ENCODE measurements at regions not wholly inside any gene's neighbourhood (a gene's known extent, or its start where the extent isn't known, plus 50 kb on each side); places are given as distances from the start of the nearest gene placed in this dataset.

DNA sequence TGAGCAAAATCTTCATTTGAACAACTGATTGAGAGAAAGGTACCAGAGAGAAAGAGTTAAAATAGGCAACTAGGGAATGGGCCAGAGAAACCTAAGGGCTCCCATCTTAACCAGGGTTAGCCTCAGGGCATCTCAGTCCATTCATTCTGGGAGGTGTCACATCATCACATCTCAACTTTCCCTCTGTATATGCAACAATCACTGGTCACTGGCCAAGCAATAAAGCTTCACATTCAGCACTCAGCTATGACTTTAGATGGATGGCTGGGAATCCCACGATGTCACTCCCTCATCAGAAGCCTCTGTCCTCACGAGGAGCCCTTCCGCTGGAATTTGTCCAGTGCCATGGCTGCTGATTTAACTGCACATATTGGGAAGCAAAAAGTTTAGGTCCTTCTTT lies 172.1 kb upstream of the MGMT start (continued):
- TF ChIP-seq ZNF83 (CRISPR knock-in tag; IDR thresholded peaks at IDR 0.05; ENCODE audit: borderline replicate concordance) (no peak), RFXANK (CRISPR knock-in tag; IDR thresholded peaks at IDR 0.05) (no peak), LCORL (IDR thresholded peaks at IDR 0.05) (no peak), LCORL (CRISPR knock-in tag; IDR thresholded peaks at IDR 0.05) (no peak)

DNA sequence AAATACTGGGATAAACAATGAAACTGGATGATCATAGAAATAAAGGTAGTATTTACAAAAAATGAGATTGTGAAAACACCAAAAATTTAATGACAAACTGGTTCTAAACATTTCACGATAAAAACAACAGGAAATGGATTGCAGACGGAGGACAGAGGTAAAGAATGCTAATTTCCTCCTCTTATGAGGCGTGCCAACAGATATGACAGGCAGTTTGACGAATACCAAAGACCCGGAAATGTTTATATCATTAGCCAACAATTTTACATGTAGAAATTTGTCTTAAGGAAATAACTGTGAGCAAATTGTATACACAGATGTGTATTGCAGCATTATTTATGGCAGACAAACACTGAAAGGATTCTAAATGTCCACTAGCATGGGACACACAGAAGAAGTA lies 162.0 kb upstream of the MGMT start:
- no peak overlapping the region for H3K4me2 ChIP-seq (ENCODE audit: low read depth, low read length)
- DNase-seq (ENCODE audit: low spot score) = no peak
- WGBS (ENCODE audit: low lambda C conversion rate) = 2% methylated on average over 5 of the region's 5 CpGs
- TF ChIP-seq ZNF235 (CRISPR knock-in tag; IDR thresholded peaks at IDR 0.05; ENCODE audit: borderline replicate concordance) (no peak), ZNF7 (CRISPR knock-in tag; IDR thresholded peaks at IDR 0.05) (no peak), ZBTB7B (CRISPR knock-in tag; IDR thresholded peaks at IDR 0.05) (no peak), GABPB1 (CRISPR knock-in tag; IDR thresholded peaks at IDR 0.05) (no peak), ZNF160 (CRISPR knock-in tag; IDR thresholded peaks at IDR 0.05) (no peak), ZNF709 (CRISPR knock-in tag; IDR thresholded peaks at IDR 0.05) (no peak), HNRNPUL1 (IDR thresholded peaks at IDR 0.05; ENCODE audit: low read depth, low read length) (no peak)
- TF ChIP-seq, protein P1, sequence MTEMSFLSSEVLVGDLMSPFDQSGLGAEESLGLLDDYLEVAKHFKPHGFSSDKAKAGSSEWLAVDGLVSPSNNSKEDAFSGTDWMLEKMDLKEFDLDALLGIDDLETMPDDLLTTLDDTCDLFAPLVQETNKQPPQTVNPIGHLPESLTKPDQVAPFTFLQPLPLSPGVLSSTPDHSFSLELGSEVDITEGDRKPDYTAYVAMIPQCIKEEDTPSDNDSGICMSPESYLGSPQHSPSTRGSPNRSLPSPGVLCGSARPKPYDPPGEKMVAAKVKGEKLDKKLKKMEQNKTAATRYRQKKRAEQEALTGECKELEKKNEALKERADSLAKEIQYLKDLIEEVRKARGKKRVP (CRISPR knock-in tag; IDR thresholded peaks at IDR 0.05) = no peak
- TF ChIP-seq, protein P2, sequence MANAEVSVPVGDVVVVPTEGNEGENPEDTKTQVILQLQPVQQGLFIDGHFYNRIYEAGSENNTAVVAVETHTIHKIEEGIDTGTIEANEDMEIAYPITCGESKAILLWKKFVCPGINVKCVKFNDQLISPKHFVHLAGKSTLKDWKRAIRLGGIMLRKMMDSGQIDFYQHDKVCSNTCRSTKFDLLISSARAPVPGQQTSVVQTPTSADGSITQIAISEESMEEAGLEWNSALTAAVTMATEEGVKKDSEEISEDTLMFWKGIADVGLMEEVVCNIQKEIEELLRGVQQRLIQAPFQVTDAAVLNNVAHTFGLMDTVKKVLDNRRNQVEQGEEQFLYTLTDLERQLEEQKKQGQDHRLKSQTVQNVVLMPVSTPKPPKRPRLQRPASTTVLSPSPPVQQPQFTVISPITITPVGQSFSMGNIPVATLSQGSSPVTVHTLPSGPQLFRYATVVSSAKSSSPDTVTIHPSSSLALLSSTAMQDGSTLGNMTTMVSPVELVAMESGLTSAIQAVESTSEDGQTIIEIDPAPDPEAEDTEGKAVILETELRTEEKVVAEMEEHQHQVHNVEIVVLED (CRISPR knock-in tag; IDR thresholded peaks at IDR 0.05; ENCODE audit: borderline replicate concordance) = no peak
- ATAC-seq = no peak
- BruUV-seq (replicated peaks) = no TSS peak
- no peaks in the 10 kb centered on the region for H3K79me2 ChIP-seq (ENCODE audit: insufficient read depth, low read length)
- ChIA-PET POLR2A (no interaction called here), CTCF (ENCODE audit: low intra/inter-chr PET ratio, low total read pairs) (no interaction called here)
- H3K9ac ChIP-seq (ENCODE audit: insufficient read depth, low read depth, low read length) = no peak overlapping the region
- no peaks in the 10 kb centered on the region for H4K20me1 ChIP-seq (ENCODE audit: insufficient read depth, low read length)
- H3K9me3 ChIP-seq (ENCODE audit: low read length) = no peaks in the 10 kb centered on the region
- 0 out of 5 replicates have a peak, but pooled peaks cover 0 to 4% of the 10 kb centered on the region in 2 experiments for H3K27me3 ChIP-seq (ENCODE audit: control insufficient read depth in 1 of 2, insufficient read depth in 2 of 2, low read length in 2 of 2)
- H3K4me3 ChIP-seq (replicated peaks in 1 of 3; ENCODE audit: insufficient read depth in 1 of 3, low read depth in 2 of 3, low read length in 3 of 3) = no peak overlapping the region
- H3K27ac ChIP-seq (ENCODE audit: extremely low read length, insufficient read depth, low read length) = no peak overlapping the region
- no peak overlapping the region for H2AFZ ChIP-seq (ENCODE audit: low read length)
- no peak for FAIRE-seq
- in situ Hi-C loops (cut with HindIII; ENCODE audit: extremely low pct_ligation_motif_present, low pct_unique_long_range_greater_than_20kb) = no loop called here
- no peaks in the 10 kb centered on the region for H3K4me1 ChIP-seq (ENCODE audit: insufficient read depth, low read length)
- intact Hi-C loops (cut with micrococcal nuclease; ENCODE audit: unreplicated experiment) = no loop called here
- H3K36me3 ChIP-seq (replicated peaks in 1 of 2; ENCODE audit: control insufficient read depth in 1 of 2, insufficient read depth in 2 of 2, low read length in 2 of 2) = no peaks in the 10 kb centered on the region

All from HepG2 (cell line).